GM21447 (cell line): ENCODE measurements at regions not wholly inside any gene's neighbourhood (a gene's known extent, or its start where the extent isn't known, plus 50 kb on each side); places are given as distances from the start of the nearest gene placed in this dataset.

Source experiments
- ATAC-seq: cut with Tn5 transposase; IDR thresholded peaks from one replicate; pipeline ENCODE4 v1.9.1; 2021; ENCODE audit not compliant: unreplicated experiment

DNA sequence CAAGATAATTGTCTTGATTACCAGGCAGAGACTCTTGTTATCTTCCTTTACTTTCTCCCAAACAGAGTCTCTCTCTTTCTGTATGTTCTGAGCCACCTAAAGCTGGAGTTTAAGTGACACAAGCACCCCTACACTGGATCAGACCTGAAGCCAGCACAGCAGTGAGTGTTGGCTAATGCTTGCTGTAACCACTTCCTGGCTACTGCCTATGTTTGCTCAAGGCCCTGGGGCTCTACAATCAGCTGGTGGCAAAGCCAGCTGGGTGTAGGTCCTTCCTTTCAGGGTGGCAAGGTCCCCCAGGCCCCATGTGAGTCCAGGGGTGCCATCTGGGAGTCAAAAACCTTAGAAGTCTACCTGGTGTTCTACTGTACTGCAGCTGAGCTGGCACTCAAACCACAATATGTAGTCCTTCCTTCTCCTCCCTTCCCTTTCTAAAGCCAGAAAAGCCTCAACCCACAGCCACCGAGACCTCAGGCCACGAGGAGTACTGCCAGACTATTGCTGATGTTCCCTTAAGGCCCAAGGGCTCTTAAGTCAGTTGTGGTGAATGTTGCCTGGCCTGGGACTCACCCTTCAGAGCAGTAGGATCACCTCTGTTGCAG is 416.3 kb downstream of the ADRA2A start:
- ATAC-seq: no peak

- no peak for ATAC-seq
These were observed 421.7 kb downstream of the ADRA2A start for GRCh38 chr10:111498560-111498959.

DNA sequence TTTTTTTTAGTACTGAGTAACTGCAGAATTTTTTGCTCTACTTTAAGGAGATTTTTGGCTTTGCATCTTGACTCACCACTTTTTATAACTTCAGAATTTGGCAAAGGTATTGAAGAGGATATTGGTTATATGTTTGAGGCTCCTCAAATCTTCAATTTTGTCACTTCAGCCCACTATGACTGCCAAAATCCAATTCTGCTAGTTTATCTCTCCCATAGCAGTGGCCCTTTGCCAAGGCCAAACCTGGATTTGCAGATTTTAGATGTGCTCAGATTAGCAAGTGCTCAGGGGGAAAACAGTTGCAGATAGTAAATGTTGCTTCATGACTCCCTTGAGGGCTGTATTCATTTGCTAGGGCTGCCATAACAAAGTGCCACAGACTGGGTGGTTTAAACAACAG is 427.5 kb downstream of the ADRA2A start:
- ATAC-seq: no peak

DNA sequence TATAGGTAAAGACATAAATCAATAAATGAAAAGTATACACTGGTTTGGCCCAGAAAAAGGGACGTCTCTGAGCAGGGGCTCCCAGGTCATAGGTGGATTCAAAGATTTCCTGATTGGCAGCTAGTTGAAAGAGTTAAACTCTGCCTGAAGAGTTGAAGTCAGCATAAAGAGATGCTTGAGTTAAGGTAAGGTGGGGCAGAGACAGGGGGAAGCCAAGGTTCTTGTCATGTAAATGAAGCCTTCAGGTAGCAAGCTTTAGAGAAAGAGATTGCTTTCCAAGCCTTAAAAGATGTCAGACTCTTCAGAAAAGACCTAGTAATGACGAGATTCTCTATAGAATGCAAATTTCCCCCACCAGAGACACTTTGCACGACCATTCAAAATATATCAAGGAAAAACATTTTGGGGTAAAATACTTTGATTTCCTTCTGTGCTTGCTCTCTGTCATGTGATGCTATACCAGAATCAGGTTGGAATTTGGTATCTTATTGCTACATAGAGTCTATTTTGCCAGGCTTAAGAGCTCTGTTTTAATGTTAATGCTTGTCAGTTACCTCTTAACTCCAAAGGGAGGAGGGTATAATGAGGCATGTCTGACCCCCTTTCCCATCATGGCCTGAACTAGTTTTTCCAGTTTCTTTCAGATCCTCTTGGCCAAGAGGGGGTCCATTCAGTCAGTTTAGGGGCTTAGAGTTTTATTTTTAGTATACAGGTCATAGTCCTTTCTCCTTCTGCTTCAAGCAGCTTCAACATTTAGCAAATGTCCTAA is 429.6 kb downstream of the ADRA2A start:
- no peak for ATAC-seq

- no peak for ATAC-seq
These were observed 434.9 kb downstream of the ADRA2A start for GRCh38 chr10:111511751-111512150.

DNA sequence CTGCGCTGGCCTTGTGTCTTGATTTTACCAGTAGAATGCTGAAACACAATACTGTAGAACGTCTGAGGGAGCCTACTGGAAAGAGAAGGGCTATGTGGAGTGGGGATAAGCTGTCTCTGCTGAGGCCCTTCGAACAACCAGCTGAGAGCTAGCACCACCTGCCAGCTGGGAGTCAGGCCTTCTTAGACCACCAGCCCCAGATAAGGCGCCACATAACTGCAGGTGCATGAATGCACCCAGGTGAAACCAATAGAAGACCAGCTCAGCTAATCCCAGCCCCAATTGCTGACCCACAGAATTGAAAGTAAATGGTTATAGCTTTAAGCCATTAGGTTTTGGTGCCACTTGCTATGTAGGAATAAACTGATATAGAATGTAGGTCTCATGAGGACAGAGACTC is 438.4 kb downstream of the ADRA2A start:
- ATAC-seq: no peak

DNA sequence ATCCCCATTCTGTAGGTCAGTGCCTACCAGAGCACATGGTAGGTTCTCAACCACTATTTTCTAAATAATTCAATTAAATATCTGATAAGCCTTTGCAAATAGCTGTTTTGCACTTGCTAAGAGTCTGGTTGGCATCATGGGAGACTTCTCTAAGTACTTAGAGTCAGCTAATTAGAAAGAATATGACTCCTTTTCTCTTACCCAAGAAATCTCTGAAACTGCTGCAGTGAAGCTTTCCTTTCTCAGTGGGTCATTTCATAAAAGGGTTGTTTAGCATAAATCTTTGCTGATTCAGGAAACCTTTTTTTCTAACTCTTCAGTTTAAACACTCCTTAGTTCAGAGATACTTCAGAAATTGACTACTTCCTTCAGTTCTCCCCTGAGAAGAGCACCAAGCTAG is 438.9 kb downstream of the ADRA2A start:
- no peak for ATAC-seq

DNA sequence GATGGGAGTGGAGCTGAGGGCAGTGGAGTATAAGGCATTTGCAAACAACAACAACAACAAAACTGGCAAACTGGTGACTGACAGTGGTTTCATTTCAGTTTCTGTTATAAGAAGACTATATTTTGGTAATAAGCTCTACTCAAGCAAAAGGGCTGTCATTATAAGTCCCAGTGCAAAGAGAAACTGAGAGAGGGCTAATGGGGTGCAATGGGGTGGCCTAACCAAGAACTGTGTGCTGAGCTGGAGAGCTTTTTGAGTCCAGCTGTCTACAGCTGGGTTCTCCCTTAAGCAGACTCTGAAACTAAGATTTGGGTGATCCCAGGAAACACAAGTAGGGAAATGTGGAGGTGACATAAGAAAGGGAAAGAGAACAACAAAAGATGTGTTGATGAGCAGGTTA is 439.3 kb downstream of the ADRA2A start:
- ATAC-seq: no peak

DNA sequence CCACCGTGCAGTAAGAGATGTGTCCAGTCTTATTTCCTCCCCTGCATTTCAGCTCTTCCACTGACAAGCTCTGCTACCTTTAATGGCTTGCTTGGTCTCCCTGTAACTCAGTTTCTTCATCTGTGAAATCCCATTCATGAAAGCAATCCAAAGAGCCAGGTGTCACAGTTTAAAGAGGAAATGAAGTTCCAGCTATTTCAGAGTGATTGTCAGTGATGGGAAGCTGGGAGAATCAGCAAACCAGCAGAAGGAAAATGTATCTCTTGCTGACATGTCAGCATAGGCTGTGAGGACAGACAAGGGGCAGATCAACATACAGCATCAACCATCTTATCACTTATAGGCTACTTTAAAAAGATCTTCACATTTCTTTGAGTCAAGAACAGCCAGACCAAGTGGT is 445.3 kb downstream of the ADRA2A start:
- ATAC-seq: no peak

DNA sequence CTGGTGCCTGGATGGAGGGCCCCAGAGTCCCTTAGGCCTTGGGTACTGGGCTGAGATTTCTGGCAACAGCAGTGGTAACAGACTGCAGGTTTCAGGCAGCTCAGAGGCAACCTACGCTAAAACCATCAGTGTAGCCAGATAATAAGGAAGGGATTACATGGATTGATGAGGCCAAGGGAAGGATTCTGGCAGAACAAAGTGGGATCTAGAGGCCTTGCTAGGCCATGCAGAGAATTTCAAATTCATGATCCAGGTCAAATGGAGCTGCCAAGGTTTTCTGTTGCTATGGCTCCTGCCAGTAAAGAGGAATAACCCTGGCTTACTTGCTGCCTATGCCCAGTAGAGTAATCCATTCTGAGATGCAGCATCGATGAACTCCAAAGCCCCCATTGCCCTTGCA is 445.7 kb downstream of the ADRA2A start:
- ATAC-seq: no peak

GRCh38 chr10:111523016-111523415 is 446.2 kb downstream of the ADRA2A start:
- ATAC-seq: no peak

DNA sequence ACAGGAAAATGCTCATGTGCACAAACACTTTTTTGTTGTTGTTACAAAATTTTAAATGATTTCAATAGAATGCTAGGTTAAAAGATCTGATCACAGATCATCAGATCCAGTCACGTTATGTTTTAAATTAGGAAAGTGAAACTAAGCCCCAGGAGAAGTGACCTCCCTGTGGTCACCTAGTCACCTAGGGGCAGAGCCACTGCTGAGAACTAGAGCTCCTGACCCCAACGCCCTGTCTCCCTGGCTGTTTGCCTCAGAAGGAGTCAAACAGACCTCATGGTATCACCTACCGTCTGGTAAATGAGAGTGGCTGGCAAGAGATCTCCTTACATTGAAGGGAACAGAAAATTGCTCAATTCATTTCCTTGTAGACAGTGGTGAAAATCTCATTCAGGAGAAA is 447.3 kb downstream of the ADRA2A start:
- ATAC-seq: no peak

- no peak for ATAC-seq
These were observed 448.9 kb downstream of the ADRA2A start for GRCh38 chr10:111525696-111526095.

- no peak for ATAC-seq
These were observed 454.9 kb downstream of the ADRA2A start for GRCh38 chr10:111531690-111532089.

- ATAC-seq: no peak
These were observed 455.3 kb downstream of the ADRA2A start for GRCh38 chr10:111532139-111532538.

DNA sequence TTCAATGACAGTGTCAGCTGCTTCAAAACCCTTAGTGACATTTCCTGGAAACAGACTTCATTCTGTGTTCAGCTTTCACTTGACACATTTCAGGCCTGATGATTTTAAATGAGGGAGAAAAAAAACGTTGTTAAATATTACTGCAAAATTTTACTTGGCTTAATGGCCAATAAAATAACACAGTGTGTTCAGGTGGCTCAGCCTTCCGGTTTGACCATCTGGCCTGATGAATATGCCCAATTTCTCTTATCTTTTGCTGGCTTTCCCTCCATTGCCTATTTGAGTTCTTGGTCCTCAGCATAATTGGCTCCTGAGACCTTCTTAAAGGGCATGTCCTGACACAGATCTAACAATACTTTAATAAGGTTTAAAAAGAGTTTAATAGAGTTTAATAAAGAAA is 462.4 kb downstream of the ADRA2A start:
- ATAC-seq: no peak

DNA sequence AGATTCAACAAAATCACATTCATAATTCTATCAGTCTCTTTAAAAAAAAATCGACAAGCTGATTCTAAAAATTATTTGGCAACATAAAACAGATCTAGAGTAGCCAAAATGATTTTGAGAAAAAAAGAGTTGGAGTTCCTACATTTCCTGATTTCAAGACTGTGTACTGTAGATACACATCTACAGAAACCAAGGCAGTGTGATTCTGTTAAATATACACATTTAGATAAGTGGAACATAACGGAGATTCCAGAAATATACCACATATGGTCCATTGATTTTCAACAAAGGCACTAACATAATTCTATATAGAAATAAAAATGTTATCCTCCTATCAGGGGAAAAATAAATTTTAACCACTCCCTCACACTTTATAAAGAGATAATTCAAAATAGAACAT is 467.0 kb downstream of the ADRA2A start:
- no peak for ATAC-seq

DNA sequence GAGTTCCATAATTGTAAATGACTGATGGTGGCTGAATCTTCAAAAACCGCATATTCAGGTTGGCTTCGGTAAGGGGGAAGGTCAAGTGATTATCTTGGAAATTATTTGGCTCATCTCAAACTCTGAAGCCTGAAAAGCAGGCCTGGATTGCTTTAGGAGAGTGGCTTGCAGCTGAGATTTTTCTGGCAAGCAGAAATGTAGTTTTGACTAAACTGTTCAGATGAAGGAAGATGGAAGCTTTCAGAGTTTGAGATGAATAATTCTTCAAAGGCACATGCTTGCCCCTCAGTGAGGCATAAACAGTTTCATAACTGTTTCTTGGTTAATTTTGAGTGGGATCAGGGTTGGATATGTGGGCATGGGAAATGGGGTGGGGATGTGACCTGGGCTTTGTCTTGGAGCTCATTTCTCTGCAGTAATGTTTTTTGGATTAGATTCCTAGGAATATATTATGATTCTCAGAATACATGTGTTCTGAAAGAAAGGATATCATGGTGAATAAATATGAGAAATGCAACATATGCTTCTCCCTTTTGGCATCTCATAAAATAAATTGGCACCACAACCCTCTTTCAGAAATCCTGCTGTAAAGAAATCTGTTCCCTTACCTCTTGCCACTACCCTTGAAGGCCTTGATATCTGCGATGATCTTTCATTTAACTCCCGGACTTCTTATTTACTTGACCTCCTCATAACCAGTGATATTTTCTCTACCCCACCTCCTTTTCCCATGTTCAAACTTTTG is 469.2 kb downstream of the ADRA2A start:
- no peak for ATAC-seq

DNA sequence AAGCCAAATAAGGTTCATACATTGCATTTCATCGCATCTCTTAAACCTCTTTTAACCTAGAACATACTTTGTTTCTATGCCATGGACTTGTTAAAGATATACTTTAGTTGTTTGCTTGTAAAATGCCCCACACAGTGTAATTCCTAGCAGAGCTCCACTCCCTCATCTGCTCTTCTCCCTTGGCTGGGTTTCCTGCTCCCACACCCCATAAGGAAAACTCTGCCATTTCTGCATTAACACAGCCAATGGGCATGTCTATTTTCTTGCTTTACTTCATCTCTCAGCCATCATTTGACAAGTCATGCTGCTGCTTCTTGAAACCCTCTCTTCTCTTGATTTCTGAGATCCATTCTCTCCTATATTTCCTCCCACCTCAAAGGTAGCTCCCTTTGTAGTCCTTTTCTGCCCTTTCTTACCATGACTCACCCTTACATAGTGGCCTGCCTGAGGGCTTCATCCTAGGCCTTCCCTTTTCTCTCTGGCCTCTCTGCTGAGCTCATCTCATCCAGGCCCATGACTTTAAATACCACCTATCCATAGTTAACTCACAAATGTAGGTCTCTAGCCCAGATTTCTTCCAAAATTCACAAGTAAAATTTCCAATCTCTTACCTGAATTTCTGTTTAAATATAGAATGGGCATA is 471.4 kb downstream of the ADRA2A start:
- no peak for ATAC-seq

DNA sequence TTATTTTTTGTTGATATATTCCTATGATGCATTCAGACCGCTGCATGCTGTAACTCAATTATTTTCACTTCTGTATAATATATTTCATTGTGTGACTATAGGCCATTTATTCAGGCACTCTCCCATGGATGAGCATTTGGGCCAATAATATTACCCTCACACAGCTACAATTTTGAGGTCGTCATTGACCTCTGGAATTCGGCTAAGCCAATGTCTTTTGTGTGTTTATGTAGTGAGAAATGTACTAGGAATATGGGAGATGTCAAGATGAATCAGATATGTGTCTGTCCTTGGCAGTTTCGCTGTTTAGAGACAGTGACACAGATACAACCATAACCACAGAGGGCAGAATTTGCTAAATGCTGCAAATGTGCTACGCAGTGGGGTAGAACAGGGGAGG is 474.2 kb downstream of the ADRA2A start:
- no peak for ATAC-seq

DNA sequence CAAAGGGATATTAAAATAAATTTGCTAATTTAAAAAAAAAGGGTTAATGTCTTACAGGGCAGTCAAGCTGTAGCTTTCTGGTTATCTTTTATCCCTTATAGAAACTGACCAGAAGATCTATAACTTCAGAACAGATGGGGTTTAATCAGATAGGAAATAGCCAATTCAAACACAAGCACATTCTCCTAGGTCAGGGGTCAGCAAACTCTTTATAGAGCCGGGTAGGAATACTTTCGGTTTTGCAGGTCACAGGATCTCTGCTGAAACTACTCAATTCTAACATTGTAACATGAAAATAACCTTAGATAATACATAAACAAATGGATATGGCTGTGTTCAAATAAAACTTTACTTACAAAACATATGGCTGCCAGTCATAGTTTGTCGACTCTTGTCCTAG is 479.8 kb downstream of the ADRA2A start:
- no peak for ATAC-seq

DNA sequence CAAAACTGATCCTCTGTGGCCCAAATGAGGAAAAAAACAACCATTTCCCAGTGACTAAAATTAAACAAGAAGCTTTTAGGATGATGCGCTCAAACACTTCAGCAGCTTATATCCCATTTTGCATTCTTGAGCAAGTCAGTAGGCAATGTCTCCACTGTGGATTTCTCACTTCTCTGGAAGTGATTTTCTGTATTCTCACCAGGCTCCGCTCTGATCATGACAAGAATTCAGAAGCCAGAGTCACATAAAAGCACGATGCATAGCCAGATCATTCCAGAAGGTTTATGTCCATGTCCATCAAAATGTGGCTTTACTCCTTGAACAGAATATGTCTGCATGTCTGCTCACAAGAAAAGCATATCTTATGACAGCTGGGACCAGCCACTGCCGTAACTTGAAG is 481.4 kb downstream of the ADRA2A start:
- no peak for ATAC-seq
